DND-41 (cell line): ENCODE measurements at regions not wholly inside any gene's neighbourhood (a gene's known extent, or its start where the extent isn't known, plus 50 kb on each side); places are given as distances from the start of the nearest gene placed in this dataset.

Experiments
- ATAC-seq: fragments of 200-7000 bp; cut with Tn5 transposase; 3 replicates; pipeline ENCODE4 v1.9.1; 2021; ENCODE audit warnings: low read depth; ENCODE audit not compliant: insufficient read depth
- DNase-seq: peaks from one replicate; pipeline ENCODE4 v3.0.0-alpha.2; 2020
- H2AFZ ChIP-seq: 2 replicates; pipeline ENCODE4 v1.6.0; 2012; ENCODE audit warnings: low read depth, low read length
- H3K27ac ChIP-seq: 2 replicates; pipeline ENCODE4 v1.5.1; 2012; ENCODE audit warnings: low read length, inconsistent platforms
- H3K27me3 ChIP-seq: fragments of 200-600 bp; sonication (generic); 2 replicates; pipeline ENCODE4 v1.6.0; 2012; ENCODE audit warnings: low read length, mild to moderate bottlenecking, inconsistent platforms; ENCODE audit not compliant: insufficient read depth, poor library complexity
- H3K36me3 ChIP-seq: 2 replicates; pipeline ENCODE4 v1.5.1; 2012; ENCODE audit warnings: low read length, inconsistent platforms; ENCODE audit not compliant: insufficient read depth
- H3K4me1 ChIP-seq: 2 replicates; pipeline ENCODE4 v1.5.1; 2012; ENCODE audit warnings: mild to moderate bottlenecking, low read length; ENCODE audit not compliant: insufficient read depth
- H3K4me2 ChIP-seq: 2 replicates; pipeline ENCODE4 v1.6.0; 2012; ENCODE audit warnings: mild to moderate bottlenecking, moderate library complexity, low read length, inconsistent platforms; ENCODE audit not compliant: insufficient read depth
- H3K4me3 ChIP-seq, 2 experiments: fragments of 200-600 bp in 1 of 2; shearing (Covaris generic) in 1 of 2; 2 replicates each; pipeline ENCODE4 v1.5.1; 2012 to 2016; ENCODE audit warnings: inconsistent platforms in 2 of 2, low read length in 2 of 2, mild to moderate bottlenecking in 2 of 2, low read depth in 1 of 2, moderate library complexity in 1 of 2
- H3K79me2 ChIP-seq: 2 replicates; pipeline ENCODE4 v1.6.0; 2012; ENCODE audit warnings: low read length, inconsistent platforms; ENCODE audit not compliant: insufficient read depth
- H3K9ac ChIP-seq: 2 replicates; pipeline ENCODE4 v1.6.0; 2012; ENCODE audit warnings: low read depth, mild to moderate bottlenecking, inconsistent platforms, low read length, moderate library complexity
- H3K9me3 ChIP-seq: 2 replicates; pipeline ENCODE4 v1.5.1; 2012; ENCODE audit warnings: low read length, moderate library complexity, mild to moderate bottlenecking, inconsistent platforms; ENCODE audit not compliant: insufficient read depth, severe bottlenecking
- H4K20me1 ChIP-seq: 2 replicates; pipeline ENCODE4 v1.6.0; 2012; ENCODE audit warnings: low read length; ENCODE audit not compliant: insufficient read depth
- CTCF ChIP-seq: IDR thresholded peaks from 2 replicates; pipeline ENCODE4 v1.5.1; 2012; ENCODE audit warnings: borderline replicate concordance, low read length, moderate library complexity, mild to moderate bottlenecking; ENCODE audit not compliant: poor library complexity, severe bottlenecking; ENCODE audit errors: extremely low read depth
- EZH2 ChIP-seq: IDR thresholded peaks from 3 replicates; pipeline ENCODE4 v1.6.1; 2012; ENCODE audit warnings: borderline replicate concordance, low read depth, mild to moderate bottlenecking, moderate library complexity, low read length, inconsistent platforms; ENCODE audit not compliant: severe bottlenecking

DNA sequence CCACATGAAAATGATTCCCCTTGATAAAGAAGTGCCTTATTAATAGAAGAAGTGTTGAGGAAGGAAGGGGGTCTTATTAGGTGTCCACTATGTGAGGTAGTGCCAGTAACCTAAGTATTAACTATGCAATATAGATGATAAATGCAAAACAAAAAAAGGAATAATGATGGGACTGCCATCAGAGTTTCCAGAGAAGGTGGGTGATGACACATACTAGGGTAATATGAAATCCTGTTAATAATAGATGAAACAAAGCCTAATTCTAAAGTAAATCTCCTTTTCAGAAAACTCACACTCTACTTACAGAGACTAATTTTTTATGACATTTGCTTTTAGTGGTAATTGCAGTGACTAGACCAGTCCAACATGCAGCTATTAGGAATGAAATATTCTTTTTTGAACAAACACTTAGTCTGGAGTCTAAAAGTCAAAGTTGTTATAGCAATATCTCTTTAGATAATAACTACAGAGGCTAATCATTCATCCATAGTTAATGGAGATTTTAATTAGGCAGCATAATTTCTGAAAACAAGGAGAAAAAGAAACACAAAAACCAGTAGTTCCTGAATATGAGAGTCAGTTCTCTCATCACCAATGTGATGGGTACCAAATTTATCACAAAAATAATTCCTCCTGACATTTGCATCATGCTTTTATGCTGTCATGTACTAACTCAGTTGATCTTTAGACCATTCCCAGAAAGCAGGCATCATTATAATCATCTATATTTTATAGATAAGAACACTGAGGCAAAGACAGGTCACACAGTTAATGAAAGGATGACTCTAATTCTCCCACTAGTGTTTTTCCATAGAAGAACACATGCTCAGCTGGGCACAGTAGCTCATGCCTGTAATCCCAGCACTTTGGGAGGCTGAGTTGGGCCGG is 208.8 kb upstream of the ARG1 start:
- Histone ChIP-seq H3K36me3 (no peaks in the 10 kb centered on the region), H3K9ac (no peak overlapping the region), H2AFZ (no peak overlapping the region), H3K27me3 (no peaks in the 10 kb centered on the region), H3K79me2 (no peaks in the 10 kb centered on the region), H3K4me1 (peaks cover 21% of the 10 kb centered on the region), H3K27ac (no peak overlapping the region), H4K20me1 (no peaks in the 10 kb centered on the region), H3K9me3 (no peaks in the 10 kb centered on the region), H3K4me2 (no peak overlapping the region), H3K4me3 (no peak overlapping the region)
- ATAC-seq, result no peak
- TF ChIP-seq EZH2 (no peak), CTCF (no peak)
- no peak for DNase-seq

GRCh38 chr6:131366223-131366622 is 206.8 kb upstream of the ARG1 start:
- H2AFZ ChIP-seq, result 0 out of 2 replicates have a peak overlapping the region, but pooled peaks have one; percentile 39
- TF ChIP-seq CTCF, result no peak
- no peak for TF ChIP-seq EZH2
- no peak overlapping the region for H3K4me3 ChIP-seq
- no peaks in the 10 kb centered on the region for H3K9me3 ChIP-seq
- H3K4me1 ChIP-seq, result peaks cover 22% of the 10 kb centered on the region
- H3K27ac ChIP-seq, result peak overlapping the region; percentile 40
- DNase-seq, result no peak
- ATAC-seq, result no peak
- H3K79me2 ChIP-seq, result no peaks in the 10 kb centered on the region
- no peak overlapping the region for H3K4me2 ChIP-seq
- no peaks in the 10 kb centered on the region for H3K36me3 ChIP-seq
- H4K20me1 ChIP-seq, result no peaks in the 10 kb centered on the region
- no peaks in the 10 kb centered on the region for H3K27me3 ChIP-seq
- H3K9ac ChIP-seq, result no peak overlapping the region

DNA sequence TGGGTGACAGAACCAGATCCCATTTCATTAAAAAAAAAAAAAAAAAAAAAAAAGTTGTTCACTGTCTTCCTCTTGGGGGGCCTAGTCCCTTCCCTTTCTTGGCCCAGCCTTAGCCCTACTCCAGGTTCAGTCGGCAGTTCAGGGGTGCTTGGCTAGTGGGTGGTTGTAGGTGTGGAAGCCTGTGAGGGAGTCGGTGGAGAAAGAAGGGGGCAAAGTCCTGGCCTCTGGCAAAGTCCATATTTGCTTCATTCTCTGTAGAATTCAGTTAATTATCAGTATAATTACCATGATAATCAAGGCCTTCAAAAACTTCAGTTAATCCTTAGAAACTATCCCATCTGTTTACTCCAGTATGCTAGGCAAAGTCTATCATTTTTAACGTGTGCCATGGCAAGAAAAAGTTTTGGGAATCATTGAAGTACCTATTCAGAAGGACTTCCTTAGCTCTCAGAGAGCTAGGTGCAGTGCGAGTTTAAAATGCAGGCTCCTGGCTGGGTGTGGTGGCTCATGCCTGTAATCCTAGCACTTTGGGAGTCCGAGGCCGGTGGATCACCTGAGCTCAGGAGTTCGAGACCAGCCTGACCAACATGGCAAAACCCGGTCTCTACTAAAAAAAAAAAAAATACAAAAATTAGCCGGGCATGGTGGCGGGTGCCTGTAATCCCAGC is 205.7 kb upstream of the ARG1 start:
- no peak overlapping the region for H3K27ac ChIP-seq
- H3K27me3 ChIP-seq, result no peaks in the 10 kb centered on the region
- no peaks in the 10 kb centered on the region for H3K79me2 ChIP-seq
- H3K9ac ChIP-seq, result no peak overlapping the region
- H3K4me1 ChIP-seq, result peaks cover 22% of the 10 kb centered on the region
- H3K36me3 ChIP-seq, result no peaks in the 10 kb centered on the region
- H2AFZ ChIP-seq, result no peak overlapping the region
- no peak for ATAC-seq
- H4K20me1 ChIP-seq, result no peaks in the 10 kb centered on the region
- DNase-seq, result no peak
- TF ChIP-seq EZH2 (no peak), CTCF (no peak)
- no peak overlapping the region for H3K4me3 ChIP-seq
- no peaks in the 10 kb centered on the region for H3K9me3 ChIP-seq
- H3K4me2 ChIP-seq, result no peak overlapping the region
